GM21528 (cell line): ENCODE measurements at regions not wholly inside any gene's neighbourhood (a gene's known extent, or its start where the extent isn't known, plus 50 kb on each side); places are given as distances from the start of the nearest gene placed in this dataset.
"Not testable (repeated sequence)": the region's sequence is repeated elsewhere in the genome, so short reads cannot be mapped to it uniquely, and the experiment has no call there.

Experiments
- ATAC-seq: cut with Tn5 transposase; IDR thresholded peaks from one replicate; pipeline ENCODE4 v1.9.1; 2021; ENCODE audit warnings: mild to moderate bottlenecking, moderate library complexity; ENCODE audit not compliant: unreplicated experiment, low FRiP score

DNA sequence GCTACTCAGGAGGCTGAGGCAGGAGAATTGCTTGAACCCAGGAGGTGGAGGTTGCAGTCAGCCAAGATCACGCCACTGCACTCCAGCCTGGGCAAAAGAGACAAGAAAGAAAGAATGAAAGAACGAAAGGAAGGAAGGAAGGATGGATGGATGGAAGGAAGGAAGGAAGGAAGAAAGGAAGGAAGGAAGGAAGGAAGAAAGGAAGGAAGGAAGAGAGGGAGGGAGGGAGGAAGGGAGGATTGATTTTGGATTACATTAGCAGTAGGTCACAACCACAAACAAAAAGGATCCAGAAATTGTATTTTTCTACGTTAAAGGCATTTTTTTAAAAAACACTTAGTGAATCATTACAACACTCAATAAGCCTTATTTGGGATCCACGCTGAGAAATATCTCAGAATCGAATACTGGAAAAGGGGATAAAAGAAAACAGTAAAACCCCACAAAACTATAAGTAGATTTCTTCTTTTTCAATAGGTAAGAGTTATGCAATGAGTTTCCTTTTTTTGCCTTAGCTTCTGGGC, 136.9 kb upstream of the FREM1 start:
- no peak for ATAC-seq

DNA sequence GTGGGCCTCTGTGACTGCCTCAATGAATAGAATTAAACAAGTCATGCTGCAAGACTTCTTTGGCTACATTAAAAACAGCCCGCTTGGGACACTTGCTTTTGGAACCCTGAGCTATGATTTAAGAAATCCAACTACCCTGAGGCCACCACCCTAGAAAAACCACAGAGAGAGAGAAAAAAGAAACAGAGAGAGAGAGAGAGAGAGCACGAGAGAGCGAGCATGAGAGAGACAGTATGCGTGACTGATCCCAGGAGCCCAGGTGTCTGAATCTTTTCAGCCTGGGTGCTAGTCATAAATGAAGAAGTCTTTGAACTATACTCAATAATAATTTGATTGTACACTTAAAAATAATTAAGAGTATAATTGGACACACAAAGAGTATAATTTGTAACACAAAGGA, 123.1 kb upstream of the FREM1 start:
- ATAC-seq: no peak

DNA sequence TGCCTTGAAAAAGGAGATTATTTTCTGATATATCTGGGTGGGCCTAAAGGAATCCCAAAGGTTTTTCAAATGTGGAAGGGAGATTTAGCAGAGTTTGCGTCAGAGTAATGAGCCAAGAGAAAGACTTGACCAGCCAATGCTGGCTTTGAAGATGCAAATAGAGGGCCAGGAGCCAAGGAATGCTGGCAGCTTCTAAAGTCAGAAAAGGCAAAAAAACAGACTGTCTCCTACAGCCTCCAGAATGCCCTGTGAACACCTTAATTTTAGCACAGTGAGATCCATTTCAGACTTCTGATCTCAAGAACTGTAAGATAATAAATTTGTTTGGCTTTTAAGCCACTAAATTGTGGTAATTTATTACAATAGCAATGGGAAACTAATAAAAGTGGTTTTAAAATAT, 122.6 kb upstream of the FREM1 start:
- ATAC-seq: no peak

DNA sequence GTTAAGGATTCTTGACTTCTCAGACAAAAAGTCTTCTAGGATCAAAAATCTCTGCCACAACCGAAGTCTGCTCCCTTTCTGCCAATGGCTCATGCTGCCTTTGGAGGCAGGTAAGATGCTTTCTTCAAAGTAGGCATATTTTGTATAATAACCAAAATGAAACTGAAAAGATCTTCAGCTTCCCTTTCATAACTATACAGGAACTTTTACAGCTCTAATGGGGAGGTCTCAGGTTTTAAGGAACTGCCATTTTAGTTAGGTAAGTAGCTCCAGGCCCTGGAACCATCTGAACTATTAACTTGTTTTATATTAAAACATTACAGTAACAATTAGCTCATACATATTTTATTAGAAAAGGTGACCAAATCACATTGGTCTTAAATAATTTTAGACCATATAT, 110.9 kb upstream of the FREM1 start:
- ATAC-seq: no peak

DNA sequence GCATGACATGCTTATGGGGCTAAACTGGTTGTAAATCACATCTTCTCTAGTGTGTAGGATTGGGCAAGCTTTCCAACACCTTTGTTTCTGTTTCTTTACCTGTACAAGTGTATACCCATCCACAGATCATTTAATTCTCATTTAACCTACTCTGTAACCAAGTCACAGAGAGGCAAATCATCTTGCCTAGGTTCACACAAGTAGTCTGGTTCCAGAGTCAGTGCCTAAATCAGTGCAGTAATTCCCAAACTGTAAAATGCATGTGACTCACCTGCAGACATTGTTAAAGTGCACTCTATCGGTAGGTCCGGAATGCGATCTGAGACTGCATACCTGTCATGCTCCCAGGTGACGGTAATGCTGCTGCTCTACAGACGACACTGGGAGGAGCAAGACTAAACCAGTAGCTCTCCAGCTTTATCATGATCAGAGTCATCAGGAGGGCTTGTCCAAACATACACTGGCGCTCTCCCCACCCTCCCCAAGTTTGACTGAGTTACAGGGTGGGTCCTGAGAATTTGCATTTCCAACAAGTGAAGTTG, 107.9 kb upstream of the FREM1 start:
- ATAC-seq: no peak

DNA sequence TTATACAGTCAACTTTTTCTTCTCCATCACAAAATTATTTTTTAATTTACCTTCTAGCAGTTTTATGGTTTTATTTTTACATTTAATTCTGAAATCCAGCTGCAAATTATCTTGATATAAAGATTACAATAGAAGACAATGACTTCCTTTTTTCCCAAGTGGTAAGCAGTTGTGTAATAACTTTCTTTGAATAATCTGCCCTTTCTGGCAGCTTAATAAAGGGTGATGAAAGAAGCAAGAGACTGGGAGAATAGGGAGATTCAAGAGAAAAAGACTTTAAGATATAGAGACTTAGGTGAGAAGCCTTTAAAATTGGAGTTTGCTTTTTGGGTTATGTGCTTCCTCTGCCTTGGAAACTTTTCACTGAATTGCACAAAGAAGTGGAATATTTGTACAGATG, 100.4 kb upstream of the FREM1 start:
- ATAC-seq: no peak

DNA sequence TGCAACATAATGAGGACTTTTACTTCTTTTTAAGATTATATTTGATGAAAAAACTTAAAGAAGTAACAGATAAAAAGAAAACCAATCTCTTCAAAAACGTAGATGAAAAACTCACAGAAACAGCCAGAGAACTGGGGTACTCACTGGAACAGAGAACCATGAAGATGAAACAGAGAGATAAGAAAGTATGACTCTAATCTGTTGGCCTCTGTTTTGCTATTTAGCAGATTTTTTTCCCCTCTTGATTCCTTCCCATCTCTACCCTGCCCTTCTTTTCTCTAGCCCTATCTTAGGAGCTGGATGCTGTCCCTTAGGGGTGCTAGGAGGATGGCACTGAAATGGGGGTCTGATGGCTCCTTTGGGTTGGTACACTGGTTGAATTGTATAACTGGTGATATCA, 97.5 kb upstream of the FREM1 start:
- no peak for ATAC-seq

DNA sequence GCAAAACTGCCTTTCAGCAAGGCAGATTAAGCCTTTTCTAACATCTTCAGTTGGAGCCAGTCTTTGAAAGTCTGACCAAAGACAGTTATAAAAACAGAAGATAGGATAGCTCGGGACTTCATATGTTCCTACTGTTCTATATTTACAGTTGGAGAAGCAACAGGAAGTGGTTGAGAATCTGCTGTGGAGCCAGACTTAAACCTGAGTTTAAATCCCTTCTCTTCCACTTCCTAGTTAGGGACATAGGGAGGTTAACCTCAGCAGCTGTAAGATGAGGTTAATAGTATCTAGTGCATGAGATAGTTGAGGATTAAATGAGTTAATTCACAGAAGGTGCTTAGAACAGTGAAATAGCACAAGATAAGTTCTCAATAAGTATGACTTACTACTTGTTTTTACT, 84.5 kb upstream of the FREM1 start:
- no peak for ATAC-seq

DNA sequence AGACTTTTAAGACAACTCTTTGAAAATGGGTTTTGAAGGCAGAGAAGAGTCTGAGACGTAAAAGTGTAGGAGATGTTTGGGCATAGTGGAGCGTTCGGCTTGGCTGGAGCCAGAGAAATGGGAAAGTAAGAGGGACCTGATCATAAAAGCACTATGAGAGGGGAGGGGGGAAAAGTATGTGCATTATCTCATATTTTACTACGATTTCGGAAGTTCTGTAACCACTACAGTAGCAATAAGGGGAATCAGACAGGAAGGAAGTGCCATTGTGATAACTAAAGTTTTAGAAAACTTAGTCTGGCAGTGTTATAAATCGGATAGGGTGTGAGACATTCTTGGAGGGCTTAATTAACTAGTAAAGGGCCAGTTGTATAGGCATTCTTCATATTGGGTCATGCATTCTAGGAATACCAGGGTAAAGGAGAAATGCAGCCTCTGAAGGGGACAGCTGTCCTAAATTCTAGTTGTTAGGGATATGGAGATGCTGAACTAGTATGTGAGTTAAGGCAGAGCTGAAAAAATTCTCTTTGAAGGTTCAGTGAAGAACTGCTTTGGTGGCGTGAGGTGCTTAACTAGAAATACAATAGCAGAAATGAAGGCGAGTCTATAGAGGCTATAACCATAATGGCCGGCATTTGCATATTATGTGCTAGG, 83.8 kb upstream of the FREM1 start:
- no peak for ATAC-seq

DNA sequence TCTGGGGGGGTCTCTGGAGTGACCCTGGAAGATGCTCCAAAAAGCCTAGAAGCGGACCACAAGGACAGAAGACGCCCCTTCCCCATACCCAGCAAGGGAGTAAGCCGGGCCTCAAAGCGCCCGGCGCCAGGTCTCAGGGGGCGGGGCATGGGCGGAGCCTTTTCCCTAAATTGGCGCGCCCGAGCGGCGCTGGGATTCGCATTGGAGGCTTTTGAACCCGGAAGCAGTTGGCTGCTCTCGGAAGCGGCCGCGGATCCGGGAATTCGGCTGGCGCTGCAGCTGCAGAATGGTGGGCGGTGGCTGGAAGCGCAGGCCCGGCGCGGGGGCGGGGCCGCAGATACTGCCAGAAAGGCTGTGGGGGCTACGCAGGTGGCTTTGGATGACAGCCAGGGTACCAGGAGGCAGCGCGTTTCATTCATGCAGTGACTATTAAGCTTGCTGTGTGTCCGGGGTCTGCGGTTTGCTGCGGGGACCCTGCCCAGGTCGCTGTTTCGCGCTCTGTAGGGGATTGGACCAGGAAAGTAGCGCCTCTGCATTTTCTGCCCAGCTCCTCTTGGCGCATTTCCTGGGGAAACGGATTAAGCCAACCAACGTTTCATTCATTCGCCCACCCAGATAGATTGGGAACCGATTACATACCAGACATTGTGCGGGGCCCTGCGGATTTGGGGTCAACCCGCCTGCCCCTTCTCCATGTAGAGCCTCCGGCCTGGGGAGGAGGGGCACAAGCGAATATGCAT, 83.0 kb upstream of the FREM1 start:
- no peak for ATAC-seq

DNA sequence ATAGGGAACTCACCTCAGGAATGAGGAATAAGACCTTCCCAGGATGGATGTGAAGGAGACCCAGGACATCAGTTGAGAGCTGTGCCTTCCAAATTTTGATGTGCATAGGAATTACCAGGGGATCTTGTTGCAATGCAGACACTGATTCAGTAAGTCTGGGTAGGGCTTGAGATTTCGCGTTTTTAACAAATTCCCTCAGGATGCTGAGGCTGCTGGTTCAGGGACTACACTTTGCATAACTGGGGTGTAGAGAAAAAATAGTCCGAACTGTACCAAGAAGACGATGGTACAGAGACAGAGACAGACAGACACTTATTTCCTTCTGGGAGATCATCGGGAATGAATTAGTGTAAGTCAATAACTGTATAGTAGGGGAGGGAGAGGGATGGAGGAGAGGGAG, 82.3 kb upstream of the FREM1 start:
- no peak for ATAC-seq

DNA sequence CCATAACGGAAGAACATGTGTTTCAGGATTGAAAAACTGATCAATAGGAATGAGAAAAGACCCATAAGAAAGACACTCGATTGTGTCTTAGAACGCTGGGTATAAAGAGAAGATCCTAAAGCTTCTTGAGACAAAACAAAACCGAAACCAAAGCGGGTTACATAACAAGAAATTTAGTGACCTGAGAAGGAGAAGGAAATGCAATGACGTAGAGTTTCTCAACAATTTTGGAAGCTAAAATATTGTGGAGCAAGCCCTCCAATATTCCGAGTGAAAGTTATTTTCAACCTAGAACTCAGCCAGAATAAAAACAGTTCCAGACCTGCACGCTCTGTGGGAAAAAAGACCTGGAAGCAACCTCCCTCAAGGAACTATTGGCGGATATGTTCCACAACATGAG, 81.9 kb upstream of the FREM1 start:
- ATAC-seq: no peak

DNA sequence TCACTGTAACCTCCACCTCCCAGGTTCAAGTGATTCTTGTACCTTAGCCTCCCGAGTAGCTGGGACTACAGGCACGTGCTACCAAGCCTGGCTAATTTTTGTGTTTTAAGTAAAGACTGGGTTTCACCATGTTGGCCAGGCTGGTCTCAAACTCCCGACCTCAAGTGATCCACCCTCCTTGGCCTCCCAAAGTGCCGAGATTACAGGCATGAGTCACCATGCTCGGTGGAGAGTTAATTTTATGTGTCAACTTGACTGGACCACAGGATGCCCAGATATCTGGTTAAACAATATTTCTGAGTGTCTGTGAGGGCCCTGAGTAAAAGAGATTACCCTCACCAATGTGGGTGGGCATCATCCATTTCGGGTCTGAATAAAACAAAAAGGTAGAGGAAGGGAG, 80.4 kb upstream of the FREM1 start:
- not testable (repeated sequence) for ATAC-seq

DNA sequence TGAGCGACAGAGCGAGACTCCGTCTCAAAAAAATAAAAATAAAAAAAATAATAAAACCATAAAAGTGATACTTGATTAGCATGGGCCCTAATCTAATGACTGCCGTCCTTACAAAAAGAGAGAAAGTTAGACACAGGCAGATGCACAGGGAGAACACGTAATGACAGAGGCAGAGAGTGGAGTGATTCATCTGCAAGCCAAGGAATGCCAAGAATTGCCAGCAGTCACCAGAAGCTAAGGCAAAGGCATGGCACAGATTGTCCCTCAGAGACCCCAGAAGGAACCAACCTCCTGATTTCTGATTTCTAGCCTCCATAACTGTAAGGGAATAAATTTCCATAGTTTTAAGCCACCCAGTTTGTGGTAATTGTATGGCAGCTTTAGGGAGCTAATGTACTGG, 79.6 kb upstream of the FREM1 start:
- ATAC-seq: no peak

DNA sequence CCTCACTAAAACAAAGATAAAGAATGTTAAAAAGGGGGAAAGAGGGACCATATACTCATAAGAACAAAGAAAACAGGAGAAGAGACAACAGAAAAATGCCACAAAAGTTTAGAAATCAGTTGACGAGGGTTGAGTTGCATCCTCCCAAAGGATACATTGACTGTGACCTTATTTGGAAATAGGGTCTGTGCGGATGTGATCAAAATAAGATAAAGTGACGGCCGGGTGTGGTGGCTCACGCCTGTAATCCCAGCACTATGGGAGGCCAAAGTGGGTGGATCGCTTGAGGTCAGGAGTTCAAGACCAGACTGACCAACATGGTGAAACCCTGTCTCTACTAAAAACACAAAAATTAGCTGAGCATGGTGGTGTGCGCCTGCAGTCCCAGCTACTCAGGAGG, 79.1 kb upstream of the FREM1 start:
- ATAC-seq: not testable (repeated sequence)

DNA sequence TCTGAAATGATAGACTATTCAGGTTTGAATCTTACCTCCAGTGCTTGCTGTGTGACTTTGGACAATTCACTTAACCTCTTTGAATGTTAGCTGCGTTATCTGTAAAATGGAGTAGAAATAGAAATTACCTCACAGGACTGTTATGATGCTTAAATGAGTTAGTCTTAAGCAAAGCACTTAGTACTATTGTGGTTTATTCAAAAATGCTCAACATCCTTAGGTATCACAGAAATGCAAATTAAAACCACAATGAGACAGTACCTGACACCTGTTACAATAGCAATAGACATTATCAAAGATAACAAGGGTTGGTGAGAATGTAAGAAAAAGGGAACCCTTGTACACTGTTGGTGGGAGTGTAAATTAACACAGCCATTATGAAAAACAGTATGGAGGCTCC, 77.6 kb upstream of the FREM1 start:
- no peak for ATAC-seq

DNA sequence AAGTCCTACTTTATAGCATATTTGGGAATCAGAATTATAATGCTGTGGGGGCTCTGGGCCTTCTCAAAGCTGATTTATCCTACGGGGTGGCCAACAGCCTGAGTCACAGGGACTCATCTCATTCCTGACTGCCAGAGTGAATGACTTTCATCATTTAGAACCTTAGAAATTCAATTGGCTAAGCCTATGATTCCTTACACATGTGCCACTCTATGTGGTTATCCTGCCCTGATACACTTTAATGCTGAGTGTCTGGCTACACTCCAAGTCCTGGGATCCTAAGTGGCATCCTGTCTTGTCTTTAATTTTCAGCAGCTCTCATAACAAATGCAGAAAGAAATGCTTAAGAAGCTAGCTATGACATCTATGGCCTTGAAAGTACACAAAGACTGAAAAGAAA, 75.2 kb upstream of the FREM1 start:
- no peak for ATAC-seq

DNA sequence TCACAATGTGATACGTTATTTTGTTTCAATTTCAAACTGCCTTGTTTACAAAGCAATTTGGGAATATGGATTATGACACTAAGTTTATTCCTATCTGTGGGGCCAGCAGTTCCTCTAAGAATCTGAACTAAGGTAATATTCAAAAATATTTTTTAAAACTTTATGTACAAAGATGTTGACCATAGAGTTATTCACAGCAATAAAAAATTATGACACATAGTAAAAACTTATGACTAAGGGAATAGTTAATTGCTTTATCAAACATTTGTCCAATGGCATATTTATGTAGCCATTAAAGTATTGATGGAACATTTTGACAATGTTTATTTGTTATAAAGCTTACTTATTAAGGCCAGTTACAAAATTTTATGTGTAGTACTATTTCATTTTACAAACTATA, 73.4 kb upstream of the FREM1 start:
- no peak for ATAC-seq

DNA sequence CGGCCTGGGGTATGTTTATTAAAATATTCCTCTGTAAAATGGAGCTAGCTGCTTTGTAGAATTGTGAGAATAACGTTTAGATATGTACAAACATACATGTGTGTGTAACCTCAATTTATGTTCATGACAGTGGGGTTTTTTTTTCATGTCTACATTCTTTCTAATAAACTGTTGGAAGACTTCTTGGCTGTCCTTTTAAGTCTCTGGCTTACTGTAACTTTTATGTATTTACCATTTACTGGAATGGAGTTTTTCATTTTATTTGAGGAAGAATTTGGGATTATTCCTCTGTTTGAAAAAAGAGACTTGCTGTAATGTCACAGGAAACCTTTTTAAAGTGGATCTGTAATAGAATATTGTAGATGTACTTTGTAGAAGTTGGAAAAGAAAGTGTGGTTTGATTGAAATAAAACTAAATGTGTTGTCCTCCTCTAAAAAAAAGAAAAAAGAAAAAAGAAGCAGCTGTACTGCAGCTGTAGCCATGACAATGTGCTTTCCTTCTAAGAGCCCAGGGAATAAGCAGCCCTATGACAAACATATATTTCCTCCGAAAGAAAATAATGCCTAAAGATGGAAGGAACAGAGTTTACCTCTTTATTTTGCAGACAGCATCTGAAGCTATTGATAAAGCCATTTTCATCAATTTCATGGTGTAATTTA, 71.2 kb upstream of the FREM1 start:
- ATAC-seq: no peak

DNA sequence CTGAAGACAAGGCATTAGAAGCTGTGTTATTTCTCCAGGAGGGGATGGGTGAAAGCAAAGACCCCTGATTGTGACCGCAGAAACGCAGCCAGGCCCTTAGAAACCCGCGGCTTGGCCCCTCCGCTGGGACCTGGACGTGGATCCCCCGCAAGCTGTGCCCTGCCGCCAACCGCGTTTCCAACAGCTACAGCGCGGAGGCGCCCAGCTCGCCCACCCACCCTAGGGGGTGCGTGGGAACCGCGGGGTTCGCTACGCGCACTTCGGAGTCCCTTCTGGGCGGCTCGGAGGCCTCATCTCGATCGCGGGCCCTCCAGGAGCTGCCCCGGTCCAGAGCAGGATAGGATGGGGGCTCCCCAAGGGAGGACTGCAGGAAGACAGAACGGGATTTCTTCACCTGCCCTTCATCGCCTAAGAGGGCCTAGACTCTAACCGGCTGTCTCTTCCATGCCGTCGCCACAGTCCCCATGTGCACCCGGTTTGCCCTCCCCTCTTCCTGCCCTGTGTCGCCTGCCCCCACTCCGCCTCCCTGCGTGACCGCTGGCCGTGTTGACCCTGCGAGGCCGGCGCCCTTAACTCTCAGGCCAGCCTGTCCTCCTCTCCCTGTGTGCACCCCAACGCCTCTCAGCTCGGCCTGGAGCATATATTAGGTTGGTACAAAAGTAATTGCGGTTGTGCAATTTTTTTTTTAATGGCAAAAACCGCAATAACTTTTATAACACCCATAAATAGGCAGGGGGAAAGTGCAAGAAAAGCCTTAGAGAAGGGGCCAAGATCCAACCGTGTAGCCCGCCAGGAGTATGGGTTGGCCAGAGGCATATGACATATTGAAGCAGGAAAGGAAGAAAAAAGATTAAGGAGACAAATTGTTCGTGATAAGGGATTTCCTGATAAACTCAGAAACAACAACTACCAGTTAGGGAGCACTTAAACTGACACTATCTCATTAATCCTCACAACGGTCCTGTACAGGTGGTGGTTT, 68.1 kb upstream of the FREM1 start:
- no peak for ATAC-seq
